Fibroblast of skin of left biceps (primary cell): ENCODE measurements at regions not wholly inside any gene's neighbourhood (a gene's known extent, or its start where the extent isn't known, plus 50 kb on each side); places are given as distances from the start of the nearest gene placed in this dataset.

ENCODE experiments used
- DNase-seq, 2 experiments: peaks; one replicate each; pipeline ENCODE4 v3.0.0-alpha.2; 2013; ENCODE audit warnings: low read depth in 2 of 2

DNA sequence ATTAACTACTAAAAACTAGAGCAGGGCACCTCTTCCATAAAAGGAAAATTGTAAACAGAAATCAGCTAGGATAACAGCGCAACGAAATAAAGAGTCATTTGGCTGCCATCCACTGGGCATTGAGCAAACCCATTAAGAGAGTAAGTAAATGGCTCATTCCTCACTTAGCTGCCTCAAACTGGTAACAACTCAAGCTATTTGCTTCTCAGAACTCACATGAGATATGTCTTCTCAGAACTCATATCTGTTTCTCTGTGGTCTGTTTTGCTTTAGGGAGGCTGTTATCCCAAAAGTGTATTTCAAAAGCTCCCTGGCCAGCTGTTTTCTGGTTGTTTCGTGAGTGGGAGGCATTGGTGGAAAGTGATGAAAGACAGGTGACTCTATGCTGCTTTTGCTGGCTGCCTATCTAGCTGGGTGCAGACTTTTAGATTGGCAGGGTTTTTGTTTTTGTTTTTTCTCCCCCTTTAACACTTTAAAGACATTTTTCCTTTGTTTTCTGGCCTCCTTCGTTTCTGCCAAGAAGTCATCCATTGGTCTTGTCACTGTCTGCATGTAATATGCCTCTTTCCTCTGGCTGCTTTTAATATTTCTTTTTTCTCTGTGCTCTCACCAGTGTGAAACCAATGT, 269.2 kb upstream of the RGS18 start:
- no peak for DNase-seq

- DNase-seq: no peak
Observed at GRCh38 chr1:191889623-191890003, 268.6 kb upstream of the RGS18 start.

DNA sequence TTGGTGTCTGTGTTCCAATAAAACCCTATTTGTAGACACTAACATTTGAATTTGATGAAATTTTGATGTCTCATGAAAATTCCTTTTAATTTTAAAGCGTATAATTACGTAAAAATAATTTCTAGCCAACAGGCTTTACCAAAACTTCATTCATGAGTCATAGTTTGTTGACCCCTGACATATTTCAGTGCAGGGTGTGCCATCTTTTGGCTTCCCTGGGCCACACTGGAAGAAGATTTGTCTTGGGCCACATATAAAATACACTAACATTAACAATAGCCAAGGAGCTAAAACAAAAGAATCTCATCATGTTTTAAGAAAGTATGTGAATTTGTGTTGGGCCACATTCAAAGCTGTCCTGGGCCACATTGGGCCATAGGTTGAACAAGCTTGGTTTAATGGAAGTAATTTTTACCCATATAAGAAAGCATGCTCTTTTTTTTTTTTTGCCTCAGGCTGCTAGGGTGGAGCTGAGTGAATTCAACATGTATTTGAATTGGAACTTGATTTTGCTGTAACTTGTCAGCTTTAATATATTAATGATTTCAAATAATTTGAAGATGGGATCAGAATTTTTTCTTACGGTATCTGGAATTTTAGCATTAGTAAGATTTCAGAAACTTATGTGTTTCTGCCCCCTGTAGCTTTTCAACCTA, 267.7 kb upstream of the RGS18 start:
- no peak for DNase-seq

DNA sequence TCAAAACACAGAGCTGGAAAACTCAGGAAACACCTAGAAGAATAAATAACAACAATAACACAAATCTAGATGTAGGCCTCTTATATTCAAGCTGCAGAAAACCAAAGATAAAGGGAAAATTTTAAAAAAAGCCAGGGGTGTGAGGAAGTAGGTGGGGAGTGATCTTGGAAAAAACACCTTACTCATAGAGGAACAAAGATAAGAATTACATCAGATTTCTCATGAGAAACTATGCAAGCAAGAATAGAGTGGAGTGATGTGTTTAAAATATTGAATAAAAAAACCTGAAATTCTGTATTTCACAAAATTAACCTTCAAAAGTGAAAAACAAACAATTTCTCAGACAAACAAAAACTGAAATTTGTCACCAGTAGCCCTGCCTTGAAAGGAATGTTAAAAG, 265.5 kb upstream of the RGS18 start:
- no peak for DNase-seq

- DNase-seq: no peak
Observed at GRCh38 chr1:191895049-191895448, 263.2 kb upstream of the RGS18 start.

DNA sequence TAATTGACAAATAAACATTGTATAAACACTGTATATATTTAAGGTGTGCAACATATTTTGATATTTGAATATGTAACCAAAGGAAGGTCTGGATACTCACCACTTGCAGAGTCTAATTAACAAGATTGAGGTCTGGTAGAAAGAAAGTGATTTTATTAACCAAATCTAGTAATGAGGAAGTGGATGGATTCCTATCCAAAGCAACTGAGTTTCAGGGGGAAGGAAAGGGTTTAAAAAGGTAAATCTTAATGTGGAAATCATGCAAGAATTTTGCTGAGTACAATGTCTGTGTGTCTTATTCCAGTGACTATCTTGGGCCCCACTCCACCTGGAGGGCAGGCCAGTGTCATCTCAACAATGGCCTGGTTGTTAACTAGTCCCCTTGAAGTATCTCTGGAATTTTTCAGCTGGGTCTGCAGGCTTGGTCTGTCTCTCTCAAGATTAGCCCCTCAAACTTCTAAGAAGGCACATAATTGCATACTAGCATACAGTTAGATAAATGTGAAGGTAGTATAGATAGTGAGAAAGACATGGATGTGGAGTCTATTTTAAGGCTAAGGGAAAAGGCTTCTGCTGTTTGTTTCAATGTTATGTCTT, 262.7 kb upstream of the RGS18 start:
- DNase-seq: no peak

- no peak for DNase-seq
Observed at GRCh38 chr1:191897134-191897533, 261.1 kb upstream of the RGS18 start.

DNA sequence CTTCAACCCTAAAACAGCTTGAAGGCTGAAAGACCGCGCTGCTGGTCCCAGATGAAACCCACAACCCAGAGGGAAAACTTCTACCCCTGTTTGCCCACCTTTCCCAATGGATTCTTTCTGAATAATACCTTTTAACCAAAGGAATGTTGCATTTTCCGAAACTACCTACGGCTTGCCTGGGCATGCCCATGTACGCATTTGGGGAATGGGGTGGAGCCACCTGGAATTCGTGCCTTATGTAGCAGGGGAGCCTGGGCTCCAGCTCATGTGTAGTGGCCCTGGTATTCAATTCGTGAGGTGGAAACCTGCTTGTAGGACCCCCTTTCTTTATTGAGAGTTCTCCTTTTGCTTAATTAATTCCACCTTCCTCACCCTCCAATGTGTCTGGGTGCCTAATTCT, 256.6 kb upstream of the RGS18 start:
- DNase-seq: no peak

DNA sequence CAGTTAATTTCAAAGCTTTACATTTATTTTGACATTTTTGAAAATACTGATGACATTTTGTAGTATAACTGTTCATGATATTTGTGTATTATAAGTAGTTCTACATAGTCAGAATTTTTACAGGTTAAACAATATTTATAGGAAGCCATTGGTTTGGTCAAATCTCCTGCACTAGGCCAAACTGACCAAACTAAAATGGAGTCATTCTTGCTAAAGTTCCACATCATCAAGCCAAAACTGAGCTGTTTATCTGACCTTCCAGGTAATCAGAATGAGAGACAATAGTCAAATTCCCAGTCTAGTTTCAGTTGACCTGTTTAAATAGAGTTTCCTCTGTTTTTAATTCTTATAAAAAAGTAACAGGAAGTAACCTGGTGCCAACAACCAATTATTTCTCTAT, 253.3 kb upstream of the RGS18 start:
- DNase-seq: no peak

GRCh38 chr1:191905781-191906180, 252.5 kb upstream of the RGS18 start:
- no peak for DNase-seq

- DNase-seq: no peak
Observed at GRCh38 chr1:191907121-191907520, 251.1 kb upstream of the RGS18 start.

GRCh38 chr1:191910245-191910644, 248.0 kb upstream of the RGS18 start:
- DNase-seq: no peak

- DNase-seq: no peak
Observed at GRCh38 chr1:191912517-191912916, 245.7 kb upstream of the RGS18 start.

DNA sequence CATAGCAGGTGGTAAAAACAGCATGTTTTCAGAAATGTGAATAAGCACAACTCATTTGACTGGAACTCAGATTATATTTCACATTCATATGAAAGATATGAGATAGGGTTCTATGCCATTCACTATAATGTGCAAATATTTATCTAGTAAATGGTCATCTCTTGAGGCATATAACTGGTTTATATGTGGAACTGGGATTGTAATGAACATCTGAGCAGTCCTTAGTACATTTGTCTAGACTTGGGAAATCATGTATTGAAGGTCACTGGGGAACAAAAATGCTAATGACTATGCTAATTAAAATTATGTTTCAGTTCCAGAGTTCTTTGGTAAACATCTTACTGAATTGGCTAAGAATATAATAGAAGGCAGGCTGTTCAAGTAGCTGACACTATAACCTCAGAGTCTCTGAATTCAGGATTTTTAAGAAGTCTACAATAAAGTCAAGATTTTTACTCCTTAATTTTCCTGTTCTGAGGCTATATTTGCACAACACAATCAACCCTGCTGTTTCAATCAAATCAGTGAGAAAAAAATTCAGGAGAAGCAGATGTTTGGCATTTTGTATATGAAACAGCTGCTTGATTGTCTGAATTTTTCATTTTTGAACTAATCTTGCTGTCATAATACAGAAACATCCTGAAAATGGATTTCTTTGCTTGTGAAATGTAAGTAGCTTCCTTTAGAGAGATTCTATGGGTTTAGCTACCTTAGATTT, 244.8 kb upstream of the RGS18 start:
- no peak for DNase-seq

- DNase-seq: no peak
Observed at GRCh38 chr1:191929383-191929782, 228.9 kb upstream of the RGS18 start.

GRCh38 chr1:191943684-191944083, 214.6 kb upstream of the RGS18 start:
- no peak for DNase-seq

DNA sequence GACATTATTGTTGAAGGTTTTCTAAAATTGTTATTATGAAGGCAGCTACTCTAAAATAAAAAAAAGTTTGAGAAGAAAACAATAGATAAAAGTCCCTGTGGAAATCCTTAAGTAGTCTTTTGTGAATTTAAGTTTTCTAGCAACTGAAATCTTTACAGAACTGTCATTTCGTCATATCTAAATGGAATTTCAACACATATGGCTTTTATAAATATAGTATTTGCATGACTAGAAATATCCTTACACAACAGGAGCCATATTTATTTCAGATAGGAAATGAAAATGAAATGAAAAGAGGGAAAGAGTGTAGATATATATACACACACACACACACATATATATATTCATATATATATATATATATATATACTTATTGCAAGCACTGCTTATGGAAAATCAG, 204.7 kb upstream of the RGS18 start:
- DNase-seq: peak in 1 of 2 experiments; percentile 3

- DNase-seq: no peak
Observed at GRCh38 chr1:191959856-191960255, 198.4 kb upstream of the RGS18 start.

GRCh38 chr1:191963286-191963685, 195.0 kb upstream of the RGS18 start:
- DNase-seq: peak; percentile 26 to 31

DNA sequence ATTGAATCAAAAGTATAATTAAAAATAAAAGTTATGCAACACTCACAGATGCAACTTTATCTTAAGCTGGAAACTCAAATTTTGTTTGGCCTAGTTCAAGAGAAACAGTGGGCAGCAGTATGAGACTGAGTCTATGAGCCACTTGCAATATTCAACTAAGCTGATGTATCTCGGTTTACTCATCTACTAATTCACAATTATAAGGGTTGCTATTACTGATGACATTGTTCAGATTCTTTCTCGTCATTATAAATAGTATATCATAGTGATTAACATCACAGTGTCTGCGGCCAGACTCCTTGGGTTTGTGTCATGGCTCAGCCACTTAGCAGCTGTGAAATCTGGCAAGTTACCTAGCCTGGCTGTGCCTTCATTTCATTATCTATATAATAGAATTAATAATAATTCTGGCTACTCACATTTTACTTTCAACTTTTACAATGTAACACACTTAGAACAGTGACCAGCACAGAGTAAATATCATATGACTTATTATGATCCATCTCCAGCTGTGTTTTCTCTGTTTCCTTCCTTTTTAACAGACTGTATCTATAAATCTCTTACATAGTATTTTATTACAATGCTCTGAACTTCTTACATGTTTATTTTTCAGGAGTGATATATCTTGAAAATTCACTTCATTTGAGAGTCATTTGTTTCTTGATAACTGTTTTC, 194.3 kb upstream of the RGS18 start:
- DNase-seq: peak; percentile 36 to 38

- DNase-seq: peak in 1 of 2 experiments; percentile 1
Observed at GRCh38 chr1:191969290-191969689, 189.0 kb upstream of the RGS18 start.

GRCh38 chr1:191970116-191970515, 188.1 kb upstream of the RGS18 start:
- DNase-seq: no peak
